ENCODE measurements at regions not wholly inside any gene's neighbourhood (a gene's known extent, or its start where the extent isn't known, plus 50 kb on each side); places are given as distances from the start of the nearest gene placed in this dataset.

- Histone ChIP-seq H3K27me3 (no peaks in the 10 kb centered on the region), H3K9me3 (no peaks in the 10 kb centered on the region), H3K27ac (no peak overlapping the region), H3K4me3 (no peak overlapping the region), H3K4me1 (no peaks in the 10 kb centered on the region), H3K36me3 (no peaks in the 10 kb centered on the region)
- no peak for DNase-seq (ENCODE audit: low spot score in 2 of 2)
- TF ChIP-seq CTCF (IDR thresholded peaks at IDR 0.05): no peak
- no peak for TF ChIP-seq POLR2AphosphoS5 (IDR thresholded peaks at IDR 0.05)
- no peak for TF ChIP-seq EP300 (IDR thresholded peaks at IDR 0.05)
- no peak for TF ChIP-seq POLR2A (IDR thresholded peaks at IDR 0.05)
These were observed 1494.6 kb upstream of the DDX18 start for GRCh38 chr2:116319935-116320334.

GRCh38 chr2:116329280-116329679 lies 1485.2 kb upstream of the DDX18 start:
- Histone ChIP-seq H3K27ac (no peak overlapping the region), H3K4me1 (no peaks in the 10 kb centered on the region), H3K36me3 (no peaks in the 10 kb centered on the region), H3K9me3 (peaks cover 3% of the 10 kb centered on the region), H3K4me3 (no peak overlapping the region), H3K27me3 (no peaks in the 10 kb centered on the region)
- no peak for DNase-seq (ENCODE audit: low spot score in 2 of 2)
- WGBS: 87% methylated on average over 3 of the region's 3 CpGs
- no peak for TF ChIP-seq POLR2AphosphoS5 (IDR thresholded peaks at IDR 0.05)
- no peak for TF ChIP-seq EP300 (IDR thresholded peaks at IDR 0.05)
- TF ChIP-seq CTCF (IDR thresholded peaks at IDR 0.05): no peak
- TF ChIP-seq POLR2A (IDR thresholded peaks at IDR 0.05): no peak

GRCh38 chr2:116340690-116341089 lies 1473.8 kb upstream of the DDX18 start:
- Histone ChIP-seq H3K4me3 (no peak overlapping the region), H3K27me3 (no peaks in the 10 kb centered on the region), H3K36me3 (no peaks in the 10 kb centered on the region), H3K9me3 (no peaks in the 10 kb centered on the region), H3K27ac (no peak overlapping the region), H3K4me1 (no peaks in the 10 kb centered on the region)
- DNase-seq (ENCODE audit: low spot score in 2 of 2): no peak
- TF ChIP-seq EP300 (IDR thresholded peaks at IDR 0.05): no peak
- no peak for TF ChIP-seq POLR2AphosphoS5 (IDR thresholded peaks at IDR 0.05)
- TF ChIP-seq POLR2A (IDR thresholded peaks at IDR 0.05): no peak
- 82% methylated on average over 2 of the region's 2 CpGs for WGBS

GRCh38 chr2:116366212-116366611 lies 1448.3 kb upstream of the DDX18 start:
- Histone ChIP-seq H3K4me3 (no peak overlapping the region), H3K27ac (no peak overlapping the region), H3K36me3 (no peaks in the 10 kb centered on the region), H3K4me1 (no peaks in the 10 kb centered on the region), H3K9me3 (peaks cover 3% of the 10 kb centered on the region), H3K27me3 (no peaks in the 10 kb centered on the region)
- TF ChIP-seq POLR2A (IDR thresholded peaks at IDR 0.05): no peak
- no peak for TF ChIP-seq POLR2AphosphoS5 (IDR thresholded peaks at IDR 0.05)
- no peak for TF ChIP-seq CTCF (IDR thresholded peaks at IDR 0.05)
- TF ChIP-seq EP300 (IDR thresholded peaks at IDR 0.05): no peak
- WGBS: 64% methylated on average over 6 of the region's 6 CpGs
- DNase-seq (ENCODE audit: low spot score in 2 of 2): no peak

DNA sequence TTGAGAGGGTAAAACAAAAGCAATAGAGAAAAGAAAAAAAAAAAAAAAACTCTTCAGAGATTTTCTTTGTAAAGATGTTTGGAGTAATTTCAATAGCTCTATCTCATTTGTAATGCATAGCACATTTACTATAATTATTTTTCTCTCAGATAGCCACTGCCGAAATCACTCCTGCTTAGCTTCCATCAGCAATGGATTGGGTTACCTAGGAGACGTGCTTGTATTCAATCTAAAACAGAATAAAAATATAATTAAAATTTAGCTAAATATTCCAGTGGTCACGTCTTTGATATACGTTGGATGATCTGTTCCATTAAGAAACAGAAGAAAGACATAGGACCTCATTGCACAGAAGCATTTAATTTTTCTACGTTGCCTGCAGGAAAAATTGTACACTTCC lies 1435.7 kb upstream of the DDX18 start:
- no peak overlapping the region for H3K27ac ChIP-seq

More for the DNA sequence above, 1435.7 kb upstream of the DDX18 start:
- H3K9me3 ChIP-seq: no peaks in the 10 kb centered on the region
- H3K4me3 ChIP-seq: no peak overlapping the region
- H3K36me3 ChIP-seq: no peaks in the 10 kb centered on the region
- DNase-seq (ENCODE audit: low spot score in 2 of 2): no peak
- TF ChIP-seq CTCF (IDR thresholded peaks at IDR 0.05): no peak
- TF ChIP-seq POLR2A (IDR thresholded peaks at IDR 0.05): no peak
- TF ChIP-seq EP300 (IDR thresholded peaks at IDR 0.05): no peak
- no peak for TF ChIP-seq POLR2AphosphoS5 (IDR thresholded peaks at IDR 0.05)
- WGBS: 80% methylated on average over 5 of the region's 5 CpGs
- H3K4me1 ChIP-seq: no peaks in the 10 kb centered on the region
- H3K27me3 ChIP-seq: no peaks in the 10 kb centered on the region
